AG04449 (cell line): ENCODE measurements at regions not wholly inside any gene's neighbourhood (a gene's known extent, or its start where the extent isn't known, plus 50 kb on each side); places are given as distances from the start of the nearest gene placed in this dataset.

Experiments used
- CTCF ChIA-PET: fragments of 350-600 bp; formaldehyde crosslinking; extraction: SDS; loops from one replicate; lab custom pipeline; 2021; ENCODE audit warnings: antibody characterized with exemption; lab: Yijun Ruan, JAX
- POLR2A ChIA-PET: fragments of 400-600, 350-600 bp; formaldehyde crosslinking; extraction: SDS; loops from one replicate; lab custom pipeline; 2020; ENCODE audit warnings: antibody characterized with exemption, inconsistent platforms; lab: Yijun Ruan, JAX
- DNase-seq: peaks from one replicate; pipeline ENCODE4 v3.0.0-alpha.2; 2010; ENCODE audit warnings: low read depth, low spot score
- H3K4me3 ChIP-seq: 2 replicates; pipeline ENCODE4 v1.5.1; 2011; ENCODE audit warnings: low read depth, mild to moderate bottlenecking, control low read depth, low read length
- TF ChIP-seq, protein P1 (sequence below): IDR thresholded peaks from one replicate; pipeline ENCODE4 v1.5.1; 2011; ENCODE audit warnings: mild to moderate bottlenecking, moderate library complexity, low read length, control low read depth, inconsistent platforms; ENCODE audit not compliant: insufficient read depth; ENCODE audit errors: missing control alignments

- DNase-seq: no peak
- ChIA-PET POLR2A (no interaction called here), CTCF (no interaction called here)
- H3K4me3 ChIP-seq: no peak overlapping the region
- TF ChIP-seq, protein P1, sequence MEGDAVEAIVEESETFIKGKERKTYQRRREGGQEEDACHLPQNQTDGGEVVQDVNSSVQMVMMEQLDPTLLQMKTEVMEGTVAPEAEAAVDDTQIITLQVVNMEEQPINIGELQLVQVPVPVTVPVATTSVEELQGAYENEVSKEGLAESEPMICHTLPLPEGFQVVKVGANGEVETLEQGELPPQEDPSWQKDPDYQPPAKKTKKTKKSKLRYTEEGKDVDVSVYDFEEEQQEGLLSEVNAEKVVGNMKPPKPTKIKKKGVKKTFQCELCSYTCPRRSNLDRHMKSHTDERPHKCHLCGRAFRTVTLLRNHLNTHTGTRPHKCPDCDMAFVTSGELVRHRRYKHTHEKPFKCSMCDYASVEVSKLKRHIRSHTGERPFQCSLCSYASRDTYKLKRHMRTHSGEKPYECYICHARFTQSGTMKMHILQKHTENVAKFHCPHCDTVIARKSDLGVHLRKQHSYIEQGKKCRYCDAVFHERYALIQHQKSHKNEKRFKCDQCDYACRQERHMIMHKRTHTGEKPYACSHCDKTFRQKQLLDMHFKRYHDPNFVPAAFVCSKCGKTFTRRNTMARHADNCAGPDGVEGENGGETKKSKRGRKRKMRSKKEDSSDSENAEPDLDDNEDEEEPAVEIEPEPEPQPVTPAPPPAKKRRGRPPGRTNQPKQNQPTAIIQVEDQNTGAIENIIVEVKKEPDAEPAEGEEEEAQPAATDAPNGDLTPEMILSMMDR: no peak
These were observed 340.2 kb upstream of the DMAC1 start for GRCh38 chr9:8139756-8140155.

DNA sequence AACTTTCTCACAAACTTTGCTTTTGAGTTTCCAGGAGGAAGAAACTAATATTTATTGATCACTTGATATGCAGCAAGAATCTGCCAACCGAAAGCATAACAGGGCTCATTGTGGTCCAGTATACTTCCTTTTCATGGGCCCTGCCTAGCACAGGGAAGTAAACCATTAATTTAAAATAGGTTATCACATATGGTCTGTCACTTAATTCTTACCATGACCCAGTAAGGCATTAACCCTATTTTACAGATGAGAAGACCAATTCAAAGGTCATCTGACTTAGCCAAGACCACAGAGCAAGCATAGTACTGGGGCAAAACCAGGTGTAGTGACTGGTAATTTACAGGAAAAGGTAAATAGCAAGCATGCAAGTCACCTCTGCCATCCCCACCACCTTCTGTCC lies 336.9 kb upstream of the DMAC1 start:
- CTCF ChIA-PET: no interaction called here
- DNase-seq: no peak
- TF ChIP-seq, protein P1: no peak
- POLR2A ChIA-PET: no interaction called here
- H3K4me3 ChIP-seq: no peak overlapping the region

GRCh38 chr9:8134635-8135034 lies 335.1 kb upstream of the DMAC1 start:
- CTCF ChIA-PET: no interaction called here
- POLR2A ChIA-PET: no interaction called here
- DNase-seq: no peak
- H3K4me3 ChIP-seq: no peak overlapping the region
- TF ChIP-seq, protein P1: no peak

GRCh38 chr9:8133606-8134005 lies 334.0 kb upstream of the DMAC1 start:
- ChIA-PET CTCF (no interaction called here), POLR2A (no interaction called here)
- TF ChIP-seq, protein P1: no peak
- DNase-seq: no peak
- no peak overlapping the region for H3K4me3 ChIP-seq

GRCh38 chr9:8115570-8115969 lies 316.0 kb upstream of the DMAC1 start:
- ChIA-PET POLR2A (no interaction called here), CTCF (no interaction called here)
- DNase-seq: no peak
- no peak overlapping the region for H3K4me3 ChIP-seq
- TF ChIP-seq, protein P1: no peak

DNA sequence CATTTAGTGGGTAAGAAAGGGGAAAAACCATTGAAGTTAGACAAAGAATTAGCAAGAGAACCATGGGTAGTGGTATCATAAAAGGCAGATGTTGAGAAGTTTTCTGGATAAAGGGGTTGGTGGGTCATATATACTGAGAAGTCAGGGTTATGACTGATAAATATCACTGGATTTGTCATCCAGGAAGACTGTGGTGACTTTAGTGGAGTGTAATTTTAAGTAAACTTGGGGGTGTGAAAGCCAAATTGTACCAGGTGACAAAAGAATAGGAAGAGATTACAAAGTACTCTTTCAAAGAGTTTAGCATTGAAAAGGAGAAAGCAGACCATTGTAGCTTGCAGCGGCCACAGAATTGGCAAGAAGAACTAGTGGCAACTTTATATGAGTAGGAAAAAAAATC lies 315.2 kb upstream of the DMAC1 start:
- ChIA-PET CTCF (no interaction called here), POLR2A (no interaction called here)
- no peak for DNase-seq
- H3K4me3 ChIP-seq: no peak overlapping the region
- TF ChIP-seq, protein P1: no peak
